Sigmoid colon (tissue), 6 donors: ENCODE measurements at regions not wholly inside any gene's neighbourhood (a gene's known extent, or its start where the extent isn't known, plus 50 kb on each side); places are given as distances from the start of the nearest gene placed in this dataset.
"Not testable (repeated sequence)": the region's sequence is repeated elsewhere in the genome, so short reads cannot be mapped to it uniquely, and the experiment has no call there.

Experiments used
- DNase-seq: peaks from one replicate; pipeline ENCODE4 v3.0.0-alpha.2; 2019
- H3K27ac ChIP-seq, 4 donors: fragments of 200-600 bp; sonication (generic); one replicate each; pipeline ENCODE4 v1.5.1; 2016 to 2019; ENCODE audit warnings: mild to moderate bottlenecking in 1 of 4
- H3K27me3 ChIP-seq, 3 donors: fragments of 200-600 bp; sonication (generic); one replicate each; pipeline ENCODE4 v1.5.1; 2019; ENCODE audit warnings: mild to moderate bottlenecking in 1 of 3
- H3K36me3 ChIP-seq, 4 donors: fragments of 200-600 bp; sonication (generic); one replicate each; pipeline ENCODE4 v1.5.1; 2016 to 2019
- H3K4me1 ChIP-seq, 4 donors: fragments of 200-600 bp; sonication (generic); one replicate each; pipeline ENCODE4 v1.5.1; 2017 to 2019
- H3K4me3 ChIP-seq, 4 donors: fragments of 200-600 bp; sonication (generic); one replicate each; pipeline ENCODE4 v1.5.1; 2017 to 2019; ENCODE audit warnings: mild to moderate bottlenecking in 2 of 4, moderate library complexity in 1 of 4
- H3K9me3 ChIP-seq, 4 donors: fragments of 200-600 bp in 3 of 4; sonication (generic) in 3 of 4; one replicate each; pipeline versions ENCODE4 v1.5.1 to v1.6.1; 2013 to 2019
- CTCF ChIP-seq, 4 experiments: fragments of 450-650 bp in 3 of 4; fragments of 200-600 bp in 1 of 4; IDR thresholded peaks; one replicate each; pipeline ENCODE4 v1.5.1; 2016 to 2019; ENCODE audit warnings: antibody characterized with exemption in 4 of 4, mild to moderate bottlenecking in 3 of 4, moderate library complexity in 2 of 4
- EP300 ChIP-seq, 4 donors: sonication (generic); formaldehyde crosslinking; IDR thresholded peaks; one replicate each; pipeline ENCODE4 v1.6.1; 2017; ENCODE audit warnings: antibody characterized with exemption in 4 of 4
- POLR2A ChIP-seq, 2 donors: fragments of 450-650 bp; IDR thresholded peaks; one replicate each; pipeline ENCODE4 v1.6.1; 2016; ENCODE audit warnings: antibody characterized with exemption in 2 of 2, mild to moderate bottlenecking in 2 of 2, moderate library complexity in 2 of 2
- POLR2AphosphoS5 ChIP-seq, 4 donors: sonication (generic); formaldehyde crosslinking; IDR thresholded peaks; one replicate each; pipeline ENCODE4 v1.6.1; 2017; ENCODE audit warnings: antibody characterized with exemption in 4 of 4
- WGBS, 2 donors: extraction: QIAGEN DNeasy Blood & Tissue Kit; methylation state at CpG; one replicate each; pipeline ENCODE4 v1.1.7; 2013; 5-methylcytosine and 5-hydroxymethylcytosine counted together
- intact Hi-C: fragments of 100-400 bp; cut with DNase I; formaldehyde crosslinking; loops from one replicate; pipeline ENCODE4 v1.15.1; 2023
- donor health status: healthy with polysubstance abuse.
- donor health status: healthy.

GRCh38 chr10:125231116-125231812 lies 70.9 kb upstream of the CTBP2 start:
- Histone ChIP-seq H3K27me3 (no peaks in the 10 kb centered on the region), H3K36me3 (no peaks in the 10 kb centered on the region), H3K4me3 (no peak overlapping the region), H3K4me1 (no peaks in the 10 kb centered on the region), H3K9me3 (no peaks in the 10 kb centered on the region), H3K27ac (no peak overlapping the region)
- intact Hi-C loops, result no loop called here
- WGBS, 2 donors, result 89 to 92% methylated on average over 13 of the region's 13 CpGs
- no peak for TF ChIP-seq POLR2AphosphoS5 (IDR thresholded peaks at IDR 0.05)
- TF ChIP-seq POLR2A (IDR thresholded peaks at IDR 0.05), result no peak
- no peak for TF ChIP-seq CTCF (IDR thresholded peaks at IDR 0.05)
- DNase-seq, result no peak

- TF ChIP-seq POLR2A (IDR thresholded peaks at IDR 0.05) (no peak), CTCF (IDR thresholded peaks at IDR 0.05) (no peak), POLR2AphosphoS5 (IDR thresholded peaks at IDR 0.05) (no peak), EP300 (IDR thresholded peaks at IDR 0.05) (no peak)
- DNase-seq, result no peak
- Histone ChIP-seq H3K4me1 (no peaks in the 10 kb centered on the region), H3K27me3 (no peaks in the 10 kb centered on the region), H3K36me3 (no peaks in the 10 kb centered on the region), H3K9me3 (no peaks in the 10 kb centered on the region), H3K27ac (no peak overlapping the region), H3K4me3 (no peak overlapping the region)
- intact Hi-C loops, result no loop called here
- WGBS, 2 donors, result 85 to 88% methylated on average over 2 of the region's 2 CpGs
Observed at GRCh38 chr10:125230251-125230650, 69.9 kb upstream of the CTBP2 start.

GRCh38 chr10:125228245-125228940 lies 68.0 kb upstream of the CTBP2 start:
- H3K4me1 ChIP-seq, H3K36me3 ChIP-seq, intact Hi-C loops, H3K27ac ChIP-seq, H3K4me3 ChIP-seq, H3K9me3 ChIP-seq, H3K27me3 ChIP-seq, DNase-seq: not testable (repeated sequence)
- WGBS, 2 donors, result 78 to 88% methylated on average over 35 of the region's 38 CpGs

GRCh38 chr10:125227546-125227945 lies 67.2 kb upstream of the CTBP2 start:
- 91 to 92% methylated on average over 15 of the region's 15 CpGs for WGBS, 2 donors
- Histone ChIP-seq H3K27ac (no peak overlapping the region), H3K9me3 (no peaks in the 10 kb centered on the region), H3K4me1 (no peaks in the 10 kb centered on the region), H3K36me3 (no peaks in the 10 kb centered on the region), H3K4me3 (no peak overlapping the region), H3K27me3 (no peaks in the 10 kb centered on the region)
- no peak for DNase-seq
- intact Hi-C loops, result no loop called here
- TF ChIP-seq POLR2AphosphoS5 (IDR thresholded peaks at IDR 0.05) (no peak), CTCF (IDR thresholded peaks at IDR 0.05) (no peak), POLR2A (IDR thresholded peaks at IDR 0.05) (no peak), EP300 (IDR thresholded peaks at IDR 0.05) (no peak)

GRCh38 chr10:125226823-125227222 lies 66.5 kb upstream of the CTBP2 start:
- WGBS, 2 donors, result 96 to 97% methylated on average over 13 of the region's 13 CpGs
- DNase-seq, result no peak
- no peak overlapping the region for H3K4me3 ChIP-seq
- H3K9me3 ChIP-seq, result no peaks in the 10 kb centered on the region
- H3K27me3 ChIP-seq, result no peaks in the 10 kb centered on the region
- H3K27ac ChIP-seq, result no peak overlapping the region
- intact Hi-C loops, result no loop called here
- H3K36me3 ChIP-seq, result no peaks in the 10 kb centered on the region
- H3K4me1 ChIP-seq, result no peaks in the 10 kb centered on the region
- TF ChIP-seq POLR2AphosphoS5 (IDR thresholded peaks at IDR 0.05), result no peak
- TF ChIP-seq CTCF (IDR thresholded peaks at IDR 0.05), result no peak
- no peak for TF ChIP-seq POLR2A (IDR thresholded peaks at IDR 0.05)
- TF ChIP-seq EP300 (IDR thresholded peaks at IDR 0.05), result no peak
